ENCODE measurements at regions not wholly inside any gene's neighbourhood (a gene's known extent, or its start where the extent isn't known, plus 50 kb on each side); places are given as distances from the start of the nearest gene placed in this dataset.

DNA sequence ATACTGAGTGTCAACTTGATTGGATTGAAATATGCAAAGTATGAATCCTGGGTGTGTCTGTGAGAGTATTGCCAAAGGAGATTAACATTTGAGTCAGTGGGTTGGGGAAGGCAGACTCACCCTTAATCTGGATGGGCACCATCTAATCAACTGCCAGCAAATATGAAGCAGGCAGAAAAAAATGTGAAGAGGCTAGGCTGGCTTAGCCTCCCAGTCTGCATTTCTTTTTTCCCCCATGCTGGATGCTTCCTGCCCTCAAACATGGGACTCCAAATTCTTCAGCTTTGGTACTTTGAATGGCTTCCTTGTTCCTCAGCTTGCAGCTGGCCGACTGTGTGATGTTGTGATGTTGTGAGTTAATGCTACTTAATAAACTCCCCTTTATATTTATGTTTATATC, 577.4 kb downstream of the CPS1 start:
- H3K36me3 Mint-ChIP-seq (ENCODE audit: insufficient read depth) = no peaks in the 10 kb centered on the region
- H3K9me3 Mint-ChIP-seq = no peaks in the 10 kb centered on the region
- H3K4me3 Mint-ChIP-seq = no peak overlapping the region
- H3K4me1 Mint-ChIP-seq (ENCODE audit: low read depth) = no peaks in the 10 kb centered on the region
- ATAC-seq (no peak), DNase-seq (no peak)
- no peaks in the 10 kb centered on the region for H3K27me3 Mint-ChIP-seq (ENCODE audit: low read depth)

DNA sequence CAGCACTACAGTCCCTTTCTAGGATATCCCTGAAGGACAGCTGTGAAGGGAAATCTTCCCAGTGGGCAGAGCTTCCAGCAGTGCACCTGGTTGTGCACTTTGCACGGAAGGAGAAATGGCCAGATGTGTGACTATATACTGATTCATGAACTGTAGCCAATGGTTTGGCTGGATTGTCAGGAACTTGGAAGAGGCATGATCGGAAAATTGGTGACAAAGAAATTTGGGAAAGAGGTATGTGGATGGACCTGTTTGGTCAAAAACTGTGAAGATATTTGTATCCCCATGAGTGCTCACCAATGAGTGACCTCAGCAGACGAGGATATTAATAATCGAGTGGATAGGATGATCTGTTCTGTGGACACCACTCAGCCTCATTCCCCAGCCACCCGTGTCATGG, 582.2 kb downstream of the CPS1 start:
- DNase-seq = no peak
- no peaks in the 10 kb centered on the region for H3K27me3 Mint-ChIP-seq (ENCODE audit: low read depth)
- no peaks in the 10 kb centered on the region for H3K4me1 Mint-ChIP-seq (ENCODE audit: low read depth)
- ATAC-seq = no peak
- H3K36me3 Mint-ChIP-seq (ENCODE audit: insufficient read depth) = no peaks in the 10 kb centered on the region
- no peak overlapping the region for H3K4me3 Mint-ChIP-seq
- H3K9me3 Mint-ChIP-seq = peaks cover 2% of the 10 kb centered on the region

DNA sequence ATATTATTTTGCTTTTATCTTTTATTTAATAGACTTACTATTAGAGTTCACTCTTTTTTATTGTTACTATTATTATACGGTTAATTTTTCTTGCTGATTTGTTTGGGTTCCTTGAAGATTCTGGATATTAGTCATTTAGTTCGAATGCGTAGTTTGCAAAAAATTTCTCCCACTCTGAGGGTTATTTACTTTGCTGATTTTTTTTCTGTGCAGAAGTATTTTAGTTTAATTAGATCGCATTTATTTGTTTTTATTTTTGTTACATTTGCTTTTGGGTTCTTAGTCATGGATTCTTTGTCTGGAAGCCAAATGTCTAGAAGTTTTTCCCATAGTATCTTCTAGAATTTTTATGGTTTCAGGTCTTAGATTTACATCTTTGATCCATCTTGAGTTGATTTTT, 585.2 kb downstream of the CPS1 start:
- DNase-seq (no peak), ATAC-seq (no peak)
- Mint-ChIP-seq H3K4me3 (no peak overlapping the region), H3K9me3 (peaks cover 10% of the 10 kb centered on the region), H3K27me3 (ENCODE audit: low read depth) (no peaks in the 10 kb centered on the region), H3K4me1 (ENCODE audit: low read depth) (no peaks in the 10 kb centered on the region), H3K36me3 (ENCODE audit: insufficient read depth) (no peaks in the 10 kb centered on the region)

DNA sequence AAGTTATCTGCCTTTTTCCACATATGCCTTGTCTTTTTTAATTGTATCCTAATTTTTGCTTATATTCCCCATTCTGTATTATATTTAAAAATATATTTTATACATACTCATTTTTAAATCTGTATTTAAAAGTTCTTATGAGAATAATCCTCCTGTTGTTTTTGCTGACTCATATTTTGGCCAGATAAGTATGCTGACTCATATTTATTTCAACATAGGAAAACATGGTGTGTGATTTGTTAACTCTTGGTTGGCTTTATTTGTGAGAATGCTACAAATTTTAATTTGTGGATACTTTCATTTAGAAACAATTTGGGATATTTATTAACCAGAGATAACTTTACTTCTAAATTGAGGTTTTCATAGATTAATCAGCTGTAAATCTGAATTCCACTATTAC, 587.7 kb downstream of the CPS1 start:
- no peak overlapping the region for H3K4me3 Mint-ChIP-seq
- H3K27me3 Mint-ChIP-seq (ENCODE audit: low read depth) = no peaks in the 10 kb centered on the region
- no peak for DNase-seq
- no peaks in the 10 kb centered on the region for H3K4me1 Mint-ChIP-seq (ENCODE audit: low read depth)
- H3K9me3 Mint-ChIP-seq = peaks cover 10% of the 10 kb centered on the region
- ATAC-seq = no peak
- H3K36me3 Mint-ChIP-seq (ENCODE audit: insufficient read depth) = no peaks in the 10 kb centered on the region

DNA sequence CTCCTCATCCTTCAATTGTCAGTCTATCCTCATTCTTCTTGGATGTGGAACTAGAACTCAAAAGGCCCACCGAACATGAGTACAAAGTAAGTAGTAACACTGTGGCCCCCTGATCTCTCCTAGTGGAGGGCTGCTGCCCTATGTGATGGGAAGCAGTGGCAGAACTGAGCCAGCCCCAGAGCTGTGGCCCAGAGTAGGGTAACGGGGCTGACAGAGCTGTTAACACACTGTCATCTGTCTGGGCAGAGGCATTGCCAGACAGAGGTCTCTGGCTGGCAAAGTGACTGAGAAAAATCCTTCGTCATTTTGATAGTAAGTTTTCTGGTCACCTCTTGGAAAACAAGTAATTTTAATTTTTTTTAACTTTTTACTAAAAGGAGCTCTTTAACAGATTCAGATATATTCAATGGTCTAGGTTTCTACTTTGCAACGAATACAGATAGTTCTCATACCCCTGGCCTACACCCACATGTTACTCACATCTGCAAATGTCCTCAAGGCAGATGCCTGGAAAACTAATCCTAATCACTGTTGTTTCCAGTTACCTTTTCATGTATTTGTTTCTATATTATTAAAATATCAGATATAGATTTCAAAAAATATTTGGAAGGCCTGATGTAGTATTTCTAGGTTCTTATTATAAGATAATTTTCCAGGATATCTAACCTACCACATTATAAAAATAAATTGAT, 588.7 kb downstream of the CPS1 start:
- Mint-ChIP-seq H3K4me3 (no peak overlapping the region), H3K27me3 (ENCODE audit: low read depth) (no peaks in the 10 kb centered on the region), H3K36me3 (ENCODE audit: insufficient read depth) (no peaks in the 10 kb centered on the region), H3K9me3 (peaks cover 10% of the 10 kb centered on the region), H3K4me1 (ENCODE audit: low read depth) (no peaks in the 10 kb centered on the region)
- ATAC-seq (no peak), DNase-seq (no peak)

DNA sequence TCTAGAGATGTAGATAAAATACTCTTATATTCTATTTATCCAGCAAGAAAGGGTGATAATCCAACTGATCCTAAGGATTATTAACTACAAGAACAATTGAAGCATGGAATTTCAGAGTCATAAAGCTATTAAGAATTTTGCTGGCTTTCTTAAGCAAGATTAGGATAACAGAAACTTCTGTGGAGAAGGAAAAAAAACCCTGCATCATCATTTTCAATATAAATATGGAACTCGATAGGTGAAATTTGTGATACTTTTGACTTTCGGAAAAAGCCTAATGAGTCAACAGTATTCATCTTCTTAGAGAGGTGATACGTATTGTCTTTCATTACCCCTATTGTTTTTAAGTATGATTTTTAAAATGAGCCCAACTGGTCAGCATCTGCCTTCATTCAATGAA, 593.3 kb downstream of the CPS1 start:
- Mint-ChIP-seq H3K36me3 (ENCODE audit: insufficient read depth) (no peaks in the 10 kb centered on the region), H3K4me1 (ENCODE audit: low read depth) (no peaks in the 10 kb centered on the region), H3K27me3 (ENCODE audit: low read depth) (no peaks in the 10 kb centered on the region), H3K4me3 (no peak overlapping the region), H3K9me3 (peaks cover 3% of the 10 kb centered on the region)
- ATAC-seq = no peak
- no peak for DNase-seq

DNA sequence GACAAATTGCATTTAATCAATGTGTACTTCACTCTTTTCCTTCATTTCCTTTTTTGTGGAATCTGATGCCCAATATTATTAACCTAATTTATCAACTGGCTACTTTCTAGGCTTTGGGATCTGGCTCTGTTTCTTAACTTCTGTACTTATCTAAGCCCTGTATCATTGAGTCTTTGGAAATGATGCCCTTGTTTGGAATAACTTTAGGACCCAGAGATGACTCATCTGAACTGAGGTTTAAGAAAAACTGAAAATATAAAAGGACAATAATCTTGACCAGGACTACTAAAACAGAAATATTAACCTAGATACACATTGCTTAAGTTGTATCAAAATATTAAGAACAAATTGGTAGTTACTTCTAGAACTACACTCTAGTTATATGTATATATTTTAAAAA, 600.8 kb downstream of the CPS1 start:
- ATAC-seq (no peak), DNase-seq (no peak)
- Mint-ChIP-seq H3K4me1 (ENCODE audit: low read depth) (no peaks in the 10 kb centered on the region), H3K36me3 (ENCODE audit: insufficient read depth) (no peaks in the 10 kb centered on the region), H3K9me3 (no peaks in the 10 kb centered on the region), H3K27me3 (ENCODE audit: low read depth) (no peaks in the 10 kb centered on the region), H3K4me3 (no peak overlapping the region)

DNA sequence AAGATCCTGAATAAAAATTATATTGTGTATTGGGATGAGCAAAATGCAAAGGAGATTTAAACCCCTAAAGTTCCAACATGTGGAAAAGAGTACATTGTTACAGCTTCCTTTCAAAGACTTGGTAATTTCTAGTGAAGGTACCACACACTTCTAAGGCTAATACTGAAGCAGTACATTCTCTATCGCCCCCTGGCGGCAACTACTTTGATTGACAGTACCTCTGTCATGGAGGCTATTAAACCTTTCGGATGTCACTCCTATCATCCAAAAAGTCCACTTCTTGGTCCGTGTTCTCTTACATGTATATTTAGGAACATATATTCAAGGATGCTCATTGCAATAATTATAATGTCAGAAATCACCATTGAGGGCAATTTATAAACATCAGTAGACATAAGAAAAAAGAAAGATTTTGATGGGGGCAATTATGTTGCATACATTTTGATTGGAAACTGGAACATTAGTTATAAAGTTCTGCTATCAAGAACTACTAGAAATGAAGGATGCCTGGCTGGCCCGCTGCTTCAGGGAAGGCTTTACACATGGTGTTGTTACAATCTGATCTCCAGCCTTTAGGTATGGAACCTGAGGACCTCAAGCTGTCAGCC, 601.6 kb downstream of the CPS1 start:
- H3K36me3 Mint-ChIP-seq (ENCODE audit: insufficient read depth) = no peaks in the 10 kb centered on the region
- no peak overlapping the region for H3K4me3 Mint-ChIP-seq
- no peaks in the 10 kb centered on the region for H3K9me3 Mint-ChIP-seq
- no peaks in the 10 kb centered on the region for H3K27me3 Mint-ChIP-seq (ENCODE audit: low read depth)
- no peaks in the 10 kb centered on the region for H3K4me1 Mint-ChIP-seq (ENCODE audit: low read depth)
- DNase-seq = peak; percentile 48
- peak in 1 of 2 donors; percentile 58 for ATAC-seq

DNA sequence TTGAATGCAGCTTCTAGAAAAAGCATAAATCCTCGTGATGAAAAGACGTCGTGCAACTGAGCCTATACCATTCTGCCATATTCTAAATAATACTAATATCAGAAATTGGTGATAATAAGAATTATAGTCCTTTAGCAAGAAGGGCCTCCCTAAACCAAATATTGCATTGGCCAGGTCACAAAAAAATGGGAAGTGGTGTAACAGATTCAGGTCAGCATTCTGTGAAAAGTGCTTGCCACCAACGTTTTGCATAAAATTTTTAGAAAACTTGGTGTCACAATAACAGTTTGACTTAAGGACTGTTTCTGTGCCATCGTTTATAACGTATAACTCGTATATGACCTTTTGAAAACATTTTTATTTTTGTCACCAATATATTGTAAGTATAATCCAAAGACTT, 603.6 kb downstream of the CPS1 start:
- Mint-ChIP-seq H3K27me3 (ENCODE audit: low read depth) (no peaks in the 10 kb centered on the region), H3K9me3 (no peaks in the 10 kb centered on the region), H3K4me3 (no peak overlapping the region), H3K4me1 (ENCODE audit: low read depth) (no peaks in the 10 kb centered on the region), H3K36me3 (ENCODE audit: insufficient read depth) (no peaks in the 10 kb centered on the region)
- DNase-seq (no peak), ATAC-seq (no peak)

DNA sequence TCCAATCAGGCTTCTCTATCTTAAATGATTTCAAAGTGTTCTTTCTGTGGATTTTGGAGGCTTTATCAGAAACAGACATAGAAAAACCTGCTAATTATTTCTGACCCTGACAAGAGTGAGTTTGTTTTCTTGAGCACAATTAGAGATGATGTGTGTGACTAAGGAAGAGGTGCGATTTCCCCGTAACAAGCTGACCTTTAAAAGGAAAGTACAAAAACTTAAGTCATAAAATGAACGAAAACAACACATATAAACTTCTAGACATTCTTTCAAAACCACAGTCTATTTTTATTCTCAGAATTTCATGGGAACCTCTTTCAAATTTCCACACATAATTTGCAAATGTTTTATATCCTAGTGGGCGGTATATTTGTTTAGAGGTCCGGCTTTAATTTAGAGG, 604.8 kb downstream of the CPS1 start:
- Mint-ChIP-seq H3K4me3 (no peak overlapping the region), H3K4me1 (ENCODE audit: low read depth) (no peaks in the 10 kb centered on the region), H3K27me3 (ENCODE audit: low read depth) (no peaks in the 10 kb centered on the region), H3K9me3 (no peaks in the 10 kb centered on the region), H3K36me3 (ENCODE audit: insufficient read depth) (no peaks in the 10 kb centered on the region)
- DNase-seq (no peak), ATAC-seq (no peak)

DNA sequence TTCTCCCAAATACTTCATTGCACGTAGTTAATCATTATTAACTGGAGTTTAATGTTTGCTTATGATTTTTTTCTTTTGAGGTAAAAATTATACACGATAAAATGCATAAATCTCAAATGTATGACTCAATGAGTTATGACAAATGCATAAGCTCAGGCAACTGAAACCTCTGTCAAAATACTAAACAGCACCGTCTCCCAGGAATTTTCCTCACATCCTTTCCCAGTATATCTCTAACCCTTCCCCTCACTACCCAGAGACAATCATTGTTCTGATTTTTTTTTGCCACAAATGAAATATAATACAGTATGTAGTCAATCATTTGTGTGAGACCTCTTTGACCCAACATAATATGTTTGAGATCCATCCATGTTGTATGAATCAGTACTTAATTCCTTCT, 606.5 kb downstream of the CPS1 start:
- DNase-seq = no peak
- Mint-ChIP-seq H3K27me3 (ENCODE audit: low read depth) (no peaks in the 10 kb centered on the region), H3K4me3 (no peak overlapping the region), H3K4me1 (ENCODE audit: low read depth) (no peaks in the 10 kb centered on the region), H3K36me3 (ENCODE audit: insufficient read depth) (no peaks in the 10 kb centered on the region), H3K9me3 (no peaks in the 10 kb centered on the region)
- ATAC-seq = no peak

DNA sequence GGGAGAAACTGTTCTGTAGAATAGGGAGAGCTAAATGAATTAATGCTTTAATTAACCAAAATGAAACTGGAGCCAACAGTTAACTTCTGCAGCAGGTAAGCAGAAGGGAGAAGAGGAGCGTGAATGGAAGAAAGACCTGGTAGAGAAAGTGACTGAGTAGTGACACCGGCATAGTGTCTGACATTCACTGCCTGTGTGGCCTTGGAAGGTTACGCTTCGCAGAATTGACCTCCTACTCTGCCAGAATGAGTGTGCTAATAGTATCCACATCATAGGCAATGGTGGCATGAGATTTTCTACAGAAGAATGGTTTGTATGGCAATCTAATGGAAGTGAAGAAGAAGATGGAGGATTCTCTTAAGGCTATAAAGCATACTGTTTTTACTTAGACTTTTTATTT, 614.4 kb downstream of the CPS1 start:
- ATAC-seq = no peak
- DNase-seq = no peak
- Mint-ChIP-seq H3K4me1 (ENCODE audit: low read depth) (no peaks in the 10 kb centered on the region), H3K4me3 (no peak overlapping the region), H3K9me3 (no peaks in the 10 kb centered on the region), H3K36me3 (ENCODE audit: insufficient read depth) (no peaks in the 10 kb centered on the region), H3K27me3 (ENCODE audit: low read depth) (no peaks in the 10 kb centered on the region)

DNA sequence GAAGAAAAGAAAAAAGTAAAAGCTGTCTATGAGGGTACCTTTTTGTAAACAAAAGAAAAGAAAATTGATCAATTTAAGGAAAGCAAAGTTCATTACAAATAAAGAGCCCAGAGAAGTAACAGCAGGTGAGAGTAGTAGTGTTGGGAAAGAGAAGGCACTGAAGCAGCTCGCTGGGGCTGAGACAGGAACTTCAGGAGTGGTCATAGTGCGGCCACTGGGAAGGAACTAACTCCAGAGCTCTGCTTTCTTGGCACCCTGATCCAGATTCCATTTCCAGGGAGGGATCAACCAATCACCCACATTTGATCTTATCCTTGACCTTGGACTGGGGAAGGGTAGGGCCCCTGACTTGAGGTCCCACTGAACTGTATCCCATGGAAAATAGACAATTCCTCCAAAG, 617.6 kb downstream of the CPS1 start:
- Mint-ChIP-seq H3K4me3 (no peak overlapping the region), H3K9me3 (no peaks in the 10 kb centered on the region), H3K4me1 (ENCODE audit: low read depth) (no peaks in the 10 kb centered on the region), H3K36me3 (ENCODE audit: insufficient read depth) (no peaks in the 10 kb centered on the region), H3K27me3 (ENCODE audit: low read depth) (no peaks in the 10 kb centered on the region)
- DNase-seq = no peak
- ATAC-seq = no peak

DNA sequence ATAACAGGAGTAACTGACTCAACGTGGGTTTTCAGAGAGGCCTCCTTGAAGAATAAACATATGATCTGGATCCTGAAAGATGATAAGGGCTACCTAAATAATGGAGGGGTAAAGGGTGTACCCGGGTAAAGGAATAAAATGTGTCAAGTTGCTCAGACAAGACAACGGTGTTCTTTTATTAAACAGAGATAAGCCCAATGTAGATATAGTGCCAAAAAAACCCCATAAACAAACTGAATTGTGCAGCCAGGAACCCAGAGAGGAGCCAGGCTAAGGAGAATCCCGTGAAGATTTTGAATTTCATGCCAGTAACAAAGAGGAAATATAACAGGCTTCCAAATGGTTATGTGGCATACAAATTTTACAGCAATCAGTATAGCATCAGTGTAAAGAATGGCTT, 618.2 kb downstream of the CPS1 start:
- no peaks in the 10 kb centered on the region for H3K4me1 Mint-ChIP-seq (ENCODE audit: low read depth)
- no peak overlapping the region for H3K4me3 Mint-ChIP-seq
- H3K27me3 Mint-ChIP-seq (ENCODE audit: low read depth) = no peaks in the 10 kb centered on the region
- no peak for DNase-seq
- no peak for ATAC-seq
- no peaks in the 10 kb centered on the region for H3K36me3 Mint-ChIP-seq (ENCODE audit: insufficient read depth)
- no peaks in the 10 kb centered on the region for H3K9me3 Mint-ChIP-seq

DNA sequence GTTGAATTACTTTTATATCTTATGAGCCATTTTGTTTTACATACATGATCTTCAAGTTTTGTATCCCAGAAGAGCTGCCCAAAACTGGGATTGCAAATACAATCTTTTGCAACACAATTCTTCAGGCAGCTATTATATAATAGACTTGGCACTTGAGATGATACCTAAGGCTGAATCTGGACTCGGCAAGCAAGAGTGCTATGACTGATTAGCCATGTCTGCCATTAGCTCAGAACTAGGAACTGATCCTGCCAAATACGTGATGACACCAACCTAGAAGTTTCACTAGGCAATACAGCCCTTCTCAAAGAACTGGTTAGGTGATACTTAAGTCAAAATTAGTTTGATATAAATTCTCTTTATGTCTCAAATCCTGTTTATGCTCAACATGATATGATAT, 619.6 kb downstream of the CPS1 start:
- ATAC-seq = no peak
- no peaks in the 10 kb centered on the region for H3K27me3 Mint-ChIP-seq (ENCODE audit: low read depth)
- no peaks in the 10 kb centered on the region for H3K36me3 Mint-ChIP-seq (ENCODE audit: insufficient read depth)
- no peaks in the 10 kb centered on the region for H3K4me1 Mint-ChIP-seq (ENCODE audit: low read depth)
- DNase-seq = no peak
- H3K4me3 Mint-ChIP-seq = no peak overlapping the region
- H3K9me3 Mint-ChIP-seq = no peaks in the 10 kb centered on the region

Data from activated T-cell treated with anti-CD3 and anti-CD28 coated beads, Interleukin-2, amount 50 U/mL, for 4 hours (primary cell).